Heart left ventricle (tissue), 13 donors: ENCODE measurements at regions not wholly inside any gene's neighbourhood (a gene's known extent, or its start where the extent isn't known, plus 50 kb on each side); places are given as distances from the start of the nearest gene placed in this dataset.

Source experiments
- CTCF ChIP-seq, 12 donors: fragments of 200-600 bp; sonication (generic) in 4 of 12; IDR thresholded peaks; one replicate each; pipeline versions ENCODE4 v1.5.0 to v1.8.0; 2018 to 2022; ENCODE audit warnings: antibody characterized with exemption in 12 of 12, mild to moderate bottlenecking in 5 of 12
- POLR2A ChIP-seq, 2 donors: fragments of 450-650 bp; IDR thresholded peaks; one replicate each; pipeline ENCODE4 v1.6.1; 2017; ENCODE audit warnings: antibody characterized with exemption in 2 of 2, mild to moderate bottlenecking in 2 of 2, moderate library complexity in 2 of 2
- donor health status: ischemic (EF 13 %, LVEDD 7.1; RV severe dilation, severe dysfunction).
- donor health status: DM: no; HTN: yes; CAD: no.
- donor health status: DM: no; HTN: no; CAD: no.
- donor health status: ischemic (EF 25% LVEDD 6.9; RV normal size, moderate dysfunction).
- donor health status: ischemic (EF 25% LVEDD 5.7; RV mildly dilated, moderate dysfunction).
- donor health status: ischemic (EF 35%, LVEDD 5.7; RV mildly dilated, moderate dysfunction).
- donor health status: nonischemic (EF 11% LVEDD 7.7; RV severe dilation, severe dysfunction).
- donor health status: DM: yes; HTN: yes; CAD: no.
- donor health status: PGD.
- donor health status: ischemic (EF 29% LVEDD 5.4; RV normal size, mild dysfunction).
- donor health status: nonischemic (EF 23%, LVEDD 6.1; RV moderate dilation, normal function).

- TF ChIP-seq CTCF (IDR thresholded peaks at IDR 0.05) (no peak), POLR2A (IDR thresholded peaks at IDR 0.05) (no peak)
Measured at GRCh38 chr10:10544890-10545289, 472.8 kb upstream of the CELF2 start.
